HCT116 (cell line): ENCODE measurements at regions not wholly inside any gene's neighbourhood (a gene's known extent, or its start where the extent isn't known, plus 50 kb on each side); places are given as distances from the start of the nearest gene placed in this dataset.

Experiments used
- ATAC-seq: fragments of 200-7000 bp; cut with Tn5 transposase; 2 replicates; pipeline ENCODE4 v1.9.1; 2020; ENCODE audit warnings: mild to moderate bottlenecking, moderate library complexity
- BruUV-seq: library from RNA; stranded (reverse); fragments of 400-500 nt; replicated peaks from 2 replicates; lab custom pipeline; 2021; lab: Mats Ljungman, UMichigan
- CTCF ChIA-PET: fragments of 300-600 bp; sonication (Branson Sonifier 250); formaldehyde crosslinking; loops from one replicate; lab custom pipeline; 2021; ENCODE audit warnings: antibody characterized with exemption; lab: Charles Lee
- POLR2A ChIA-PET: fragments of 300-600, 350-600 bp; sonication (Branson Sonifier 250); formaldehyde crosslinking; loops from one replicate; lab custom pipeline; 2021; ENCODE audit warnings: antibody characterized with exemption; lab: Charles Lee
- RAD21 ChIA-PET, 2 experiments: fragments of 300-600 bp; sonication (Branson Sonifier 250); formaldehyde crosslinking; loops; one replicate each; lab custom pipeline; 2023; ENCODE audit warnings: low total read pairs in 2 of 2; ENCODE audit not compliant: uncharacterized antibody in 2 of 2, unreplicated experiment in 2 of 2, low non-redundant PET in 1 of 2; lab: Charles Lee
- DNase-seq: peaks from one replicate; pipeline ENCODE4 v3.0.0-alpha.2; 2010; ENCODE audit warnings: low read depth, low spot score
- H2AFZ ChIP-seq: fragments of 200-600 bp; shearing (Covaris generic), sonication (generic); 2 replicates; pipeline ENCODE4 v1.6.1; 2017; ENCODE audit warnings: low read depth, mixed run types, mixed read lengths, antibody characterized with exemption, low read length; ENCODE audit not compliant: poor library complexity, severe bottlenecking
- H3K27ac ChIP-seq: 2 replicates; pipeline ENCODE4 v1.5.1; 2012; ENCODE audit warnings: low read depth, low read length
- H3K27me3 ChIP-seq: fragments of 200-600 bp; sonication (generic); 2 replicates; pipeline ENCODE4 v1.6.1; 2016; ENCODE audit warnings: mixed run types, low read length, mixed read lengths; ENCODE audit not compliant: insufficient read depth
- H3K36me3 ChIP-seq, 2 experiments: fragments of 200-500 bp in 1 of 2; fragments of 200-600 bp in 1 of 2; sonication (Bioruptor generic) in 1 of 2; sonication (generic) in 1 of 2; 2 replicates each; pipeline versions ENCODE4 v1.5.1 to v1.6.1; 2014 to 2016; ENCODE audit warnings: low read length in 2 of 2, inconsistent platforms in 1 of 2, mixed read lengths in 1 of 2, mixed run types in 1 of 2; ENCODE audit not compliant: insufficient read depth in 2 of 2, control insufficient read depth in 1 of 2
- H3K4me1 ChIP-seq, 2 experiments: fragments of 200-600 bp in 1 of 2; sonication (generic) in 1 of 2; 2 replicates each; pipeline versions ENCODE4 v1.5.1 to v1.6.1; 2012 to 2017; ENCODE audit warnings: low read length in 2 of 2, inconsistent platforms in 1 of 2, mild to moderate bottlenecking in 1 of 2, mixed read lengths in 1 of 2, mixed run types in 1 of 2, moderate library complexity in 1 of 2; ENCODE audit not compliant: insufficient read depth in 2 of 2, control insufficient read depth in 1 of 2
- H3K4me2 ChIP-seq: fragments of 200-600 bp; sonication (generic); 2 replicates; pipeline ENCODE4 v1.6.1; 2017; ENCODE audit warnings: mixed run types, low read length, mixed read lengths
- H3K4me3 ChIP-seq, 2 experiments: fragments of 200-600 bp in 1 of 2; sonication (generic) in 1 of 2; replicated peaks in 1 of 2; 2 replicates each; pipeline ENCODE4 v1.5.1; 2011 to 2016; ENCODE audit warnings: low read length in 2 of 2, control low read depth in 1 of 2, low read depth in 1 of 2, mild to moderate bottlenecking in 1 of 2, mixed read lengths in 1 of 2, mixed run types in 1 of 2
- H3K79me2 ChIP-seq: fragments of 200-600 bp; sonication (generic); 2 replicates; pipeline ENCODE4 v1.6.1; 2017; ENCODE audit warnings: mild to moderate bottlenecking, mixed run types, low read length, moderate library complexity, mixed read lengths; ENCODE audit not compliant: insufficient read depth
- H3K9ac ChIP-seq: fragments of 200-600 bp; sonication (generic); 2 replicates; pipeline ENCODE4 v1.6.1; 2016; ENCODE audit warnings: low read length, mixed read lengths
- H3K9me2 ChIP-seq: fragments of 200-600 bp; sonication (generic), shearing (Covaris generic); 2 replicates; pipeline ENCODE4 v1.6.1; 2017; ENCODE audit warnings: mixed run types, mild to moderate bottlenecking, moderate library complexity; ENCODE audit not compliant: insufficient read depth
- H3K9me3 ChIP-seq, 2 experiments: fragments of 200-500 bp in 1 of 2; fragments of 200-600 bp in 1 of 2; sonication (Bioruptor generic) in 1 of 2; sonication (generic) in 1 of 2; 2 replicates each; pipeline ENCODE4 v1.6.1; 2014 to 2017; ENCODE audit warnings: low read length in 2 of 2, mixed read lengths in 2 of 2, inconsistent platforms in 1 of 2, low read depth in 1 of 2, mild to moderate bottlenecking in 1 of 2, mixed run types in 1 of 2, moderate library complexity in 1 of 2; ENCODE audit not compliant: control insufficient read depth in 1 of 2, insufficient read depth in 1 of 2
- H4K20me1 ChIP-seq: fragments of 200-600 bp; sonication (generic), shearing (Covaris generic); 2 replicates; pipeline ENCODE4 v1.6.1; 2017; ENCODE audit warnings: mixed run types, mild to moderate bottlenecking, moderate library complexity; ENCODE audit not compliant: insufficient read depth
- ATF3 ChIP-seq: IDR thresholded peaks from 2 replicates; pipeline ENCODE4 v1.6.1; 2012
- CBX3 ChIP-seq: IDR thresholded peaks from 2 replicates; pipeline ENCODE4 v1.6.1; 2012; ENCODE audit warnings: low read depth
- CEBPB ChIP-seq: IDR thresholded peaks from 2 replicates; pipeline ENCODE4 v1.6.1; 2012; ENCODE audit warnings: low read depth
- EZH2phosphoT487 ChIP-seq: fragments of 200-600 bp; IDR thresholded peaks from 2 replicates; pipeline ENCODE4 v1.6.1; 2018; ENCODE audit warnings: antibody characterized with exemption, borderline replicate concordance
- FOSL1 ChIP-seq: IDR thresholded peaks from 2 replicates; pipeline ENCODE4 v1.6.1; 2012; ENCODE audit warnings: low read depth
- JUND ChIP-seq: IDR thresholded peaks from 2 replicates; pipeline ENCODE4 v1.6.1; 2012
- SP1 ChIP-seq: IDR thresholded peaks from 2 replicates; pipeline ENCODE4 v1.6.1; 2012; ENCODE audit warnings: low read depth
- ZBTB33 ChIP-seq: IDR thresholded peaks from 2 replicates; pipeline ENCODE4 v1.6.1; 2011; ENCODE audit warnings: mild to moderate bottlenecking, low read length, moderate library complexity; ENCODE audit not compliant: insufficient replicate concordance; ENCODE audit errors: extremely low read depth
- ZNF274 ChIP-seq: fragments of 200-500 bp; sonication (Bioruptor generic); IDR thresholded peaks from 2 replicates; pipeline ENCODE4 v1.6.1; 2014; ENCODE audit warnings: mild to moderate bottlenecking, low read depth, low read length, inconsistent platforms
- intact Hi-C: fragments of 100-400 bp; cut with micrococcal nuclease; formaldehyde crosslinking; loops from 2 replicates; pipeline ENCODE4 v1.10.0; 2022

- POLR2A ChIA-PET, result interaction anchor here (0.6 kb wide), 1 partner anchor 1478 kb away, joined by 3 read pairs; no protein-coding TSS in a partner anchor
- peak; percentile 3; the same call in 1 of the 2 replicates for TF ChIP-seq JUND
- peak; percentile 53 for TF ChIP-seq CEBPB
- no peak for TF ChIP-seq ZNF274
- TF ChIP-seq CBX3, result peak; percentile 5; the same call in 1 of the 2 replicates
- TF ChIP-seq EZH2phosphoT487, result no peak
- TF ChIP-seq ATF3, result 0 out of 2 replicates have a peak, but pooled peaks have one; percentile 25
- TF ChIP-seq SP1, result no peak
- TF ChIP-seq FOSL1, result peak; percentile 45
Observed at GRCh38 chr6:81997090-81997926, 244.8 kb upstream of the TENT5A start.

GRCh38 chr6:81996414-81996813, 243.9 kb upstream of the TENT5A start:
- TF ChIP-seq ZBTB33 (no peak), CBX3 (peak; percentile 35; the same call in 1 of the 2 replicates), FOSL1 (peak; percentile 25; the same call in 1 of the 2 replicates), SP1 (0 out of 2 replicates have a peak, but pooled peaks have one; percentile 19)
- no peak overlapping the region for H3K9ac ChIP-seq
- H3K9me3 ChIP-seq, result no peaks in the 10 kb centered on the region
- H2AFZ ChIP-seq, result peak overlapping the region; percentile 96
- no peaks in the 10 kb centered on the region for H3K36me3 ChIP-seq
- ChIA-PET RAD21 (no interaction called here), CTCF (no interaction called here), POLR2A (interaction anchor here (0.6 kb wide), 1 partner anchor 1477 kb away, joined by 3 read pairs; no protein-coding TSS in a partner anchor)
- no peaks in the 10 kb centered on the region for H3K27me3 ChIP-seq
- H3K79me2 ChIP-seq, result no peaks in the 10 kb centered on the region
- DNase-seq, result no peak
- no peaks in the 10 kb centered on the region for H3K9me2 ChIP-seq
- intact Hi-C loops, result no loop called here
- peaks cover 0 to 37% of the 10 kb centered on the region in 2 experiments; a peak in 2 of 4 replicates for H3K4me1 ChIP-seq
- no TSS peak for BruUV-seq
- ATAC-seq, result peak; percentile 54; the same call in 1 of the 2 replicates
- no peaks in the 10 kb centered on the region for H4K20me1 ChIP-seq
- H3K27ac ChIP-seq, result no peak overlapping the region
- peak overlapping the region; percentile 43 for H3K4me2 ChIP-seq
- no peak overlapping the region for H3K4me3 ChIP-seq

More at GRCh38 chr6:81997090-81997926, 244.8 kb upstream of the TENT5A start:
- Histone ChIP-seq H3K27me3 (no peaks in the 10 kb centered on the region), H3K9me3 (no peaks in the 10 kb centered on the region), H3K4me2 (peak overlapping the region; percentile 43), H3K79me2 (no peaks in the 10 kb centered on the region), H3K27ac (no peak overlapping the region), H3K9me2 (no peaks in the 10 kb centered on the region), H4K20me1 (no peaks in the 10 kb centered on the region), H3K4me1 (peaks cover 0 to 37% of the 10 kb centered on the region in 2 experiments; a peak in 2 of 4 replicates), H2AFZ (peak overlapping the region; percentile 85), H3K9ac (no peak overlapping the region), H3K4me3 (no peak overlapping the region), H3K36me3 (no peaks in the 10 kb centered on the region)
- RAD21 ChIA-PET, result no interaction called here
- CTCF ChIA-PET, result interaction anchor here (0.7 kb wide), 1 partner anchor 9 kb away, joined by 3 read pairs; no protein-coding TSS in a partner anchor
- intact Hi-C loops, result no loop called here
- ATAC-seq (no peak), DNase-seq (no peak)
- BruUV-seq, result no TSS peak
